DND-41 (cell line): ENCODE measurements at regions not wholly inside any gene's neighbourhood (a gene's known extent, or its start where the extent isn't known, plus 50 kb on each side); places are given as distances from the start of the nearest gene placed in this dataset.

Source experiments
- ATAC-seq: fragments of 200-7000 bp; cut with Tn5 transposase; 3 replicates; pipeline ENCODE4 v1.9.1; 2021; ENCODE audit warnings: low read depth; ENCODE audit not compliant: insufficient read depth
- DNase-seq: peaks from one replicate; pipeline ENCODE4 v3.0.0-alpha.2; 2020
- H2AFZ ChIP-seq: 2 replicates; pipeline ENCODE4 v1.6.0; 2012; ENCODE audit warnings: low read depth, low read length
- H3K27ac ChIP-seq: 2 replicates; pipeline ENCODE4 v1.5.1; 2012; ENCODE audit warnings: low read length, inconsistent platforms
- H3K27me3 ChIP-seq: fragments of 200-600 bp; sonication (generic); 2 replicates; pipeline ENCODE4 v1.6.0; 2012; ENCODE audit warnings: low read length, mild to moderate bottlenecking, inconsistent platforms; ENCODE audit not compliant: insufficient read depth, poor library complexity
- H3K36me3 ChIP-seq: 2 replicates; pipeline ENCODE4 v1.5.1; 2012; ENCODE audit warnings: low read length, inconsistent platforms; ENCODE audit not compliant: insufficient read depth
- H3K4me1 ChIP-seq: 2 replicates; pipeline ENCODE4 v1.5.1; 2012; ENCODE audit warnings: mild to moderate bottlenecking, low read length; ENCODE audit not compliant: insufficient read depth
- H3K4me2 ChIP-seq: 2 replicates; pipeline ENCODE4 v1.6.0; 2012; ENCODE audit warnings: mild to moderate bottlenecking, moderate library complexity, low read length, inconsistent platforms; ENCODE audit not compliant: insufficient read depth
- H3K4me3 ChIP-seq, 2 experiments: fragments of 200-600 bp in 1 of 2; shearing (Covaris generic) in 1 of 2; 2 replicates each; pipeline ENCODE4 v1.5.1; 2012 to 2016; ENCODE audit warnings: inconsistent platforms in 2 of 2, low read length in 2 of 2, mild to moderate bottlenecking in 2 of 2, low read depth in 1 of 2, moderate library complexity in 1 of 2
- H3K79me2 ChIP-seq: 2 replicates; pipeline ENCODE4 v1.6.0; 2012; ENCODE audit warnings: low read length, inconsistent platforms; ENCODE audit not compliant: insufficient read depth
- H3K9ac ChIP-seq: 2 replicates; pipeline ENCODE4 v1.6.0; 2012; ENCODE audit warnings: low read depth, mild to moderate bottlenecking, inconsistent platforms, low read length, moderate library complexity
- H3K9me3 ChIP-seq: 2 replicates; pipeline ENCODE4 v1.5.1; 2012; ENCODE audit warnings: low read length, moderate library complexity, mild to moderate bottlenecking, inconsistent platforms; ENCODE audit not compliant: insufficient read depth, severe bottlenecking
- H4K20me1 ChIP-seq: 2 replicates; pipeline ENCODE4 v1.6.0; 2012; ENCODE audit warnings: low read length; ENCODE audit not compliant: insufficient read depth
- EZH2 ChIP-seq: IDR thresholded peaks from 3 replicates; pipeline ENCODE4 v1.6.1; 2012; ENCODE audit warnings: borderline replicate concordance, low read depth, mild to moderate bottlenecking, moderate library complexity, low read length, inconsistent platforms; ENCODE audit not compliant: severe bottlenecking
- TF ChIP-seq, protein P1 (sequence below): IDR thresholded peaks from 2 replicates; pipeline ENCODE4 v1.5.1; 2012; ENCODE audit warnings: borderline replicate concordance, low read length, moderate library complexity, mild to moderate bottlenecking; ENCODE audit not compliant: poor library complexity, severe bottlenecking; ENCODE audit errors: extremely low read depth

- DNase-seq (no peak), ATAC-seq (no peak)
- Histone ChIP-seq H2AFZ (no peak overlapping the region), H3K9ac (no peak overlapping the region), H3K36me3 (no peaks in the 10 kb centered on the region), H3K4me3 (no peak overlapping the region), H3K27me3 (no peaks in the 10 kb centered on the region), H3K4me1 (no peaks in the 10 kb centered on the region), H3K9me3 (peaks cover 6% of the 10 kb centered on the region), H3K27ac (no peak overlapping the region), H3K4me2 (no peak overlapping the region), H3K79me2 (no peaks in the 10 kb centered on the region), H4K20me1 (no peaks in the 10 kb centered on the region)
- TF ChIP-seq EZH2: no peak
- TF ChIP-seq, protein P1, sequence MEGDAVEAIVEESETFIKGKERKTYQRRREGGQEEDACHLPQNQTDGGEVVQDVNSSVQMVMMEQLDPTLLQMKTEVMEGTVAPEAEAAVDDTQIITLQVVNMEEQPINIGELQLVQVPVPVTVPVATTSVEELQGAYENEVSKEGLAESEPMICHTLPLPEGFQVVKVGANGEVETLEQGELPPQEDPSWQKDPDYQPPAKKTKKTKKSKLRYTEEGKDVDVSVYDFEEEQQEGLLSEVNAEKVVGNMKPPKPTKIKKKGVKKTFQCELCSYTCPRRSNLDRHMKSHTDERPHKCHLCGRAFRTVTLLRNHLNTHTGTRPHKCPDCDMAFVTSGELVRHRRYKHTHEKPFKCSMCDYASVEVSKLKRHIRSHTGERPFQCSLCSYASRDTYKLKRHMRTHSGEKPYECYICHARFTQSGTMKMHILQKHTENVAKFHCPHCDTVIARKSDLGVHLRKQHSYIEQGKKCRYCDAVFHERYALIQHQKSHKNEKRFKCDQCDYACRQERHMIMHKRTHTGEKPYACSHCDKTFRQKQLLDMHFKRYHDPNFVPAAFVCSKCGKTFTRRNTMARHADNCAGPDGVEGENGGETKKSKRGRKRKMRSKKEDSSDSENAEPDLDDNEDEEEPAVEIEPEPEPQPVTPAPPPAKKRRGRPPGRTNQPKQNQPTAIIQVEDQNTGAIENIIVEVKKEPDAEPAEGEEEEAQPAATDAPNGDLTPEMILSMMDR: no peak
Observed at GRCh38 chr4:189365451-189365850, 575.2 kb upstream of the FRG1 start.

DNA sequence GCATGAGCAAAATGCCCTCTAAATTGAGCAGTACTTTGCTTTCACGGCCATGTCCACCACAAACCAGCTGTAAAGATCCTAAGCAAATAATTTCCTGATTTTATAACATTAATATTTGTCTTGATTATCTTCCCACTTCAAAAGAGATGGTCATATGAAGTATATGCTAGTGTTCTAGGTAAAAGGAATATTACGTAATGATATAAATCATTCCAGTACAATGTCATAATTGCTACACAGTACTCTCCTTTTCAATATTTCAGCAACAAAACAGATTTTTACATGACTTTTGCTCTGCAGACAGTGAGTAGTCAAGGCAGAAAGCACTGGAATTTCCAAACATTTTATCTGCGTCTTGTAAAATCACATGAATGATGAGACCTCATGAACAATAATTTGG is 572.8 kb upstream of the FRG1 start:
- H3K27ac ChIP-seq: no peak overlapping the region
- H3K27me3 ChIP-seq: no peaks in the 10 kb centered on the region
- no peak overlapping the region for H2AFZ ChIP-seq
- DNase-seq: no peak
- no peak for ATAC-seq
- TF ChIP-seq, protein P1: no peak
- no peak for TF ChIP-seq EZH2
- peaks cover 6% of the 10 kb centered on the region for H3K9me3 ChIP-seq
- H3K79me2 ChIP-seq: no peaks in the 10 kb centered on the region
- no peaks in the 10 kb centered on the region for H4K20me1 ChIP-seq
- no peak overlapping the region for H3K4me2 ChIP-seq
- H3K9ac ChIP-seq: no peak overlapping the region
- no peak overlapping the region for H3K4me3 ChIP-seq
- no peaks in the 10 kb centered on the region for H3K4me1 ChIP-seq
- H3K36me3 ChIP-seq: no peaks in the 10 kb centered on the region

DNA sequence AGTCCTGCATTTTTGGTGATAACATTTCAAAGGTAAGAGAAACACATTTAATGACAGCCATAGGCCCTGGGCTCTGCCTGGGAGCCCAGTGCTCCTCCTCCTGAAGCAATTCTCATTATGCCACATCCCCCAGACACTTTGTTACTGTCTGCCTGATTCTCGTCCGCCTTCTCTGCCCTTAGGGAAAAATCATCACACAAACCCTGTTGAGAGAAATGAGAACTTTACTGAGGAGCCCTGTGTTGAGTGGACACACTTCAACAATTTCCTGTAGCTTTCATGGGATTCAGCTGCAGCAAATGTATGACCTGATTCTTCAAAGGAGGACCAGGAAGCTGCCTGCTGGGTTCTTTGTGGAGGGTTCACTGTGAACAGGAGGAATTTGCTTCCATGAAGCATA is 566.5 kb upstream of the FRG1 start:
- H3K36me3 ChIP-seq: no peaks in the 10 kb centered on the region
- no peak overlapping the region for H2AFZ ChIP-seq
- H3K9me3 ChIP-seq: peaks cover 3% of the 10 kb centered on the region
- ATAC-seq (no peak), DNase-seq (no peak)
- H3K4me2 ChIP-seq: no peak overlapping the region
- H3K27ac ChIP-seq: no peak overlapping the region
- no peaks in the 10 kb centered on the region for H3K27me3 ChIP-seq
- no peaks in the 10 kb centered on the region for H3K4me1 ChIP-seq
- H3K79me2 ChIP-seq: no peaks in the 10 kb centered on the region
- H3K4me3 ChIP-seq: no peak overlapping the region
- no peaks in the 10 kb centered on the region for H4K20me1 ChIP-seq
- TF ChIP-seq EZH2: no peak
- TF ChIP-seq, protein P1: no peak
- no peak overlapping the region for H3K9ac ChIP-seq

DNA sequence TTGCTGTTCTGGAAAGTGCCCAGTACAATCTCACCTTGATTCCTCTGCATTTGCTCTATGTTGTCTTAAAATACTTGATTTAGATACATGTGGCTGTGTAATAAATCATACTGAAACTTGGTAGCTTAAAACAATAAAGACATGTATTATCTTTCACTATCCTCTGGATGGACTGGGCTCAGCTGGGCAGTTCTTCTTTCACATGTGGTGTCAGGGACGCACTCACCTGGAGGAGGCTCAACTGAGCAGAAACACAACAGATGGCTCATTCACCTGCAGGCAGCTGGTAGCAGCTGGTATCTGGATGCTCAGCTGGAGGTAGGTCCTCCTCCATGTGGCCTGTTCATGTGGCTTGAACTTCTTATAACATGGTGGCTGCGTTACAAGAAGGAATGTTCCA is 563.8 kb upstream of the FRG1 start:
- no peak overlapping the region for H3K9ac ChIP-seq
- H3K4me1 ChIP-seq: no peaks in the 10 kb centered on the region
- H4K20me1 ChIP-seq: no peaks in the 10 kb centered on the region
- DNase-seq (no peak), ATAC-seq (no peak)
- no peaks in the 10 kb centered on the region for H3K36me3 ChIP-seq
- H3K4me3 ChIP-seq: no peak overlapping the region
- TF ChIP-seq, protein P1: no peak
- TF ChIP-seq EZH2: no peak
- no peaks in the 10 kb centered on the region for H3K27me3 ChIP-seq
- no peak overlapping the region for H3K4me2 ChIP-seq
- no peak overlapping the region for H3K27ac ChIP-seq
- no peak overlapping the region for H2AFZ ChIP-seq
- H3K9me3 ChIP-seq: peaks cover 5% of the 10 kb centered on the region
- no peaks in the 10 kb centered on the region for H3K79me2 ChIP-seq
